HK-2 (cell line): ENCODE measurements at regions not wholly inside any gene's neighbourhood (a gene's known extent, or its start where the extent isn't known, plus 50 kb on each side); places are given as distances from the start of the nearest gene placed in this dataset.

Experiments
- DNase-seq: peaks from one replicate; pipeline ENCODE4 v3.0.0-alpha.2; 2018; ENCODE audit not compliant: unreplicated experiment

- DNase-seq, result no peak
Measured at GRCh38 chr9:108720191-108720642, 135.6 kb downstream of the ACTL7B start.

GRCh38 chr9:108710424-108710823 is 145.4 kb downstream of the ACTL7B start:
- DNase-seq, result no peak

GRCh38 chr9:108709997-108710396 is 145.8 kb downstream of the ACTL7B start:
- no peak for DNase-seq

DNA sequence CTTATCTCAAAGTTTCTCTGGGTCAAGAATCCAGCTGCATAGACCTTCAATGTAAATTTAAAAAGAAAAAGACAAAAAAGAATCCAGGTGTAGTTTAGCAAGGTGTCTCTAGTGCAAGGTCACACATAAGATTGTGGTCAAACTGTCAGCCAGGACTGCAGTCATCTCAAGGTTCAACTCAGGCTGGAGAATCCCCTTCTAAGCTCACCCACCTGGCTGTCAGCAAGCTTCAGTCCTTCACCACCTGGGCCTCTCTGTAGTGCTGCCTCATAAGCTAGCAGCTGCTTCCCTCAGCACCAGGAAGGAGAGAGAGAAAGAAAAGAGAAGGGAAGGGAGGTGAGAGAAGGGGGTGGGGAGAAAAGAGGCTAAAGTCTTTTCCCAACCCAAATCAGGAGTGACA is 146.7 kb downstream of the ACTL7B start:
- no peak for DNase-seq

DNA sequence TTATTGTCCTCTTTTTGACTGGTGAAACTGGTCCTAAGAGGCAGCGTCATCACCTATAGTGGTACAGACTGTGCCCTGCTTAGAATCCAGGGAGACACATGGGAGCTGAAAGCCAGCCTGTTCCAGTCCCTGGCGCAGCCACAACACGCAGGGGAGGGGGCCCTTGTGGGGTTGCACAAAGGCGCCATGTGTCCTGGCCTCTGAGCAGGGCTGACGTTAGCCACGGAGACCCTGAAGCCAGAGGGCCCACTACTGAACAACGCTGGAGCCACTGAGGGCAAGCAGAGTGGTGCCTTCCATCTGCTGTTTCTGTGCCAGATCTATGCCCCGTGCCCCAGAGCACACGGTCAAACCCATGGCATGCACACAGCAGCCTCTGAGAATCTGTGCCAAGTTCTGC is 147.3 kb downstream of the ACTL7B start:
- no peak for DNase-seq

- no peak for DNase-seq
Measured at GRCh38 chr9:108707120-108707519, 148.7 kb downstream of the ACTL7B start.

GRCh38 chr9:108704156-108704852 is 151.5 kb downstream of the ACTL7B start:
- no peak for DNase-seq

DNA sequence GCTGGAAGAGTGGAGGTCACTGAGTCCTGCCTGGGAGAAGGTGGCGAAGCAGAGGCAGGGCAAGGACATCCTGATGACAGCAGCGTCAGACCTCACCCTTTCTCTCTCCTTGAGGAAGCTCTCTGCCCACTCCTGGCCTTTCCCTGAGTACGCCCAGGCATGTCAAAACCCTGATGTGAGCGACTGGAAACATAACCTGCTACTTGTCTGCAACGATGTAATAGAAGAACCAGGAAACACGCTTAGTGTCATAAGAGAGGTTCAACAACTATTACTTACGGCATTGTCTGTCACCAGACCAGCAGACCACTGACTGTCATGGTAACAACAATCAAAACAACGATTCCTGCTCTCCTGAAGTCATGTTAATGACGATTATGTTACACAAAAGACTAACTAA is 152.4 kb downstream of the ACTL7B start:
- no peak for DNase-seq

GRCh38 chr9:108702681-108703080 is 153.1 kb downstream of the ACTL7B start:
- DNase-seq, result no peak

- no peak for DNase-seq
Measured at GRCh38 chr9:108698801-108699200, 157.0 kb downstream of the ACTL7B start.

DNA sequence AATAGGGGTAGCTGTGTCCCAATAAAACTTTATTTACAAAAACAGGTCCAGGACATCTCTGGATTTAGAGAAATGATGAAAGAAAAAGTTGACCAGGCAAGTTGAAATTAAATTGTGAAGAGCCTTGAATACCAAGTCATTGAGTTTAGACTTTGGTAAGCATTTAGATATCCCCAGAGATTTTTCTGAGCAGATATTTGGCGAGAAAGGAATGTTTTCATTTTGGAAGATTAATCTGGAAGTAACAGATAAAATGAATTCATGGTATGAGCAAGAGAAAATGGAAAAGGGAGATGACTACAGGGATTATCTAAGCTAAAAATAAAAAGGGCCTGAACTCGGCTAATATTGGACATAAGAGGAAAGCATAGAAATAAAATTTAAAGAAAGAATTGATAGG is 157.6 kb downstream of the ACTL7B start:
- DNase-seq, result no peak

DNA sequence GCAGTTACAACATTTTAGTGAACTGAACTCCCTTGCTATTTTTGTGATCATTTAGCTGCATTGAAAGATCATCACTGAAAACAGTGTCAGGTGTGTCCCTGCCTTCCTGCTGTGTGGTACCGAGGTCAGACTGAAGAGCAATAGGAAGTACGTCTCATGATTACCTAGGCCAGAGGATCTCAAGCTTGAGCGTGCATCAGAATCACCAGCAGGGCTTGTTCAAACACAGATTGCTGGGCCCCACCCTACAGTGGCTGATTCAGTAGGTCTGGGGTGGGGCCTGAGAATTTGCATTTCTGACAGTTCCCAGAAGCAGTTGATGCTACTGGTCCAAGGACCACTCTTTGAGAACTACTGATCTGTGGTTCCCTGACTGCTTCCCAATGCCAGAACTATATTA is 159.6 kb downstream of the ACTL7B start:
- no peak for DNase-seq

- no peak for DNase-seq
Measured at GRCh38 chr9:108694170-108694569, 161.6 kb downstream of the ACTL7B start.

DNA sequence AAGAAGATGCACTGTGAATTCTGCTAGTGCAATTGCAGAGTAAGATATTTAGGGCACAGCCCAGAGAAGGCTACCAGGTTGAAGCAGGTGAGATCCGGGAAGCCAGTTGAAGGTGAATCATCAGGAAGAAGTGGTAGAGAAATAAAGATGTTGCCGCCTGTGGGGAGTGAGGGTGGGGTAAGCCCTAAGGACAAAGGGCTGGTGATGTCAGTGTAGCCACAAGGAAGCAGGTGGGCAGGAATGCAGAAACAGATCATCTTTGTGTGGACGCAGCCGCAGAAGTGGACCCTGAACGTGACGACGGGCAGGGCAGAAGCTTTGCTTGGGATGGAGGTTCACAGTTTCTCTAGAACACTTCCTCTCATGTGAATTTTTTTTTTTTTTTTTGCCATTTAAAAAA is 164.2 kb downstream of the ACTL7B start:
- DNase-seq, result no peak

- DNase-seq, result no peak
Measured at GRCh38 chr9:108688676-108689075, 167.1 kb downstream of the ACTL7B start.

- no peak for DNase-seq
Measured at GRCh38 chr9:108688051-108688450, 167.7 kb downstream of the ACTL7B start.

DNA sequence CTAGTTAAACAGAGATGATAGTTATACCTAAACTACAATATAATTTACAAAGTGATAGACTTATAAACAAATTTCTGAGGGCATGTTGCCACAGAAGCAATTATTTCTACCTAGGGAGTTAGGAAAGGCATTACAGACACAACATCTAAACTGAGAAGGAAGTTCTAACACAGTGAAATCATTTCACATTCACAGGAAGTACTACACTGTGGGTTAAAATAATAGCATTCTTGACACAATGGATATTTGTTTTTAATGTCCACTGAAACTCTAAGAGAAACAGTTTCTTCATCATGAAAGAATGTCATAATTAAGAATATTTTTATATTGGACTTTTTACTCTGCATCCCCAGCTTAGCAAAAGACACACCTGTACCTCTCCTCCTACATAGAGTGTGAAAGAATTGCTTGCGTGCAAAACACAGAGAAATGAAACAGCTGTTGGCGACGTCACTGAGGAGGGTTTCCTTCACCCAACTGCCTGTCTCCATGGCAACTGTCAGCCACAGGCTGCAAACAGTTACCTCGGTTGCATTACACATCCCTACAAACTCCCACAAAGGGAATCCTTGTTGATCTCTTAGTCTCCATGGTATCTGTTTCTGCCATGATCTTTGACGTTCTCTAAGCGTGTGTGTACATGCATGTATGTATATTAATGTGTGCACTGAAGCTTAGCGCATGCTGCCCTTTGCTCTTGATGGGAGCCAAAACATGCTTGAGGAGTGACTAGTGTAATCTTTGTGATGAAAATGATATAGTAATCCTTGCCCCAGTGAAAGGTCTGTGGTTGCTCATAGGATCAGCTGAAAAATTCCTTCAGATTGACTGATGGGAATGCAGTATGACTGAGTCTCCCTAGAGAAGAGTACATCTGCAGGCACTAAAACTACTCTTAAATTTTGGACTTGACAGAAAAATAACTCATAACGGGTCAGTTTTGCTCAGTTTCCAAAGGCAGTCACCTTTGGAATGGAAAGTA is 168.5 kb downstream of the ACTL7B start:
- DNase-seq, result no peak

DNA sequence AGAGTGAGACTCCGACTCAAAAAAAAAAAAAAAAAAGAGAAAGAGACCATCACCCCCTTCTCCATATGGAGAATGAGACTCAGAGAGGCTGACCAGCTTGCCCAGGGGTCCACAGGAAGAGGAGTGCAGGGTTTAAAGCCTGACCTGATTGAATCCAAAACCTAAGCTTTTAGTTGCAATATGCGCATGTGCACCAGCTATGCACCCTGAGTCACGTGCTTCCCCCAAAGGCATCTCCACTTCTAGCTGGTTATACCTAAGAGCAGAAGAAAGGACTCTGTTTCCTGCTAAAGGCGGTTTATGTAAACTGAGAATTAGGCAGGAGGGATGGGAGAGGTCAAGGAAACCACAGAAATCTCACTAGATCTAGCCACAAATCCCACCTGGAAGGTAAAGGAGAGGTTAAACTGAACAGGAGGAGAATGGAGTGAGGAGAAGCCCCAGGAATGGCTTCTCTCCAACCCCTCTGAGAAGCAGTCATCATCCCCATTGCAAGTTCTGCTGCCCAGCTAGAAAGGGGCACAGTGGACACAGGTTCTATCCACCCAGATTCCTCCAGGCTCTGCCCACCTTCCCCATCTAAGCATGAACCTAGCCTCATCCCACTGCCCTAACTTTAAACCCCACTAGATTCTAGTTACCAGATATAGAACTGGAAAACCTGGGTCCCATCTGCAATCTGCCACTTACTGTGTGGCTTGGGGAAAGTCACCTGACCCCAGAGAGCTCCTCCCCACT is 171.3 kb downstream of the ACTL7B start:
- no peak for DNase-seq

GRCh38 chr9:108683245-108683644 is 172.5 kb downstream of the ACTL7B start:
- DNase-seq, result no peak

GRCh38 chr9:108681851-108682590 is 173.8 kb downstream of the ACTL7B start:
- no peak for DNase-seq

- no peak for DNase-seq
Measured at GRCh38 chr9:108680946-108681345, 174.8 kb downstream of the ACTL7B start.

DNA sequence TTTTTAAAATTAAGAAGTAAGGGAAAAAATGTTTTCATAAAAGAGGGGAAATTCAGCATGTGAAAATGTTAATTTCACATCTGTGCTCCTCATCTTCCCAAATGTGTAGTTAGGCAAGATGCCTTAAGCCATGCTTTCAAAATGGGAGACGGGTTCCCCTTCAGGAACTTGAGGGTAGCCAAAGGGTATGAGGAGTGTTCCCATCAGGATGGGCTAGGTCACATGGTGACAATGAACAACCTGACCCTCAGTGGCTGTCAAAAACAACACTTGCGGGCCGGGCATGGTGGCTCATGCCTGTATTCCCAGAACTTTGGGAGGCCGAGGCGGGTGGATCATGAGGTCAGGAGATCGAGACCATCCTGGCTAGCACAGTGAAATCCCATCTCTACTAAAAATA is 178.0 kb downstream of the ACTL7B start:
- no peak for DNase-seq
